GM18870 (cell line): ENCODE measurements at regions not wholly inside any gene's neighbourhood (a gene's known extent, or its start where the extent isn't known, plus 50 kb on each side); places are given as distances from the start of the nearest gene placed in this dataset.
"Not testable (repeated sequence)": the region's sequence is repeated elsewhere in the genome, so short reads cannot be mapped to it uniquely, and the experiment has no call there.

ENCODE experiments used
- ATAC-seq: cut with Tn5 transposase; IDR thresholded peaks from one replicate; pipeline ENCODE4 v1.9.1; 2021; ENCODE audit warnings: moderate library complexity; ENCODE audit not compliant: unreplicated experiment

DNA sequence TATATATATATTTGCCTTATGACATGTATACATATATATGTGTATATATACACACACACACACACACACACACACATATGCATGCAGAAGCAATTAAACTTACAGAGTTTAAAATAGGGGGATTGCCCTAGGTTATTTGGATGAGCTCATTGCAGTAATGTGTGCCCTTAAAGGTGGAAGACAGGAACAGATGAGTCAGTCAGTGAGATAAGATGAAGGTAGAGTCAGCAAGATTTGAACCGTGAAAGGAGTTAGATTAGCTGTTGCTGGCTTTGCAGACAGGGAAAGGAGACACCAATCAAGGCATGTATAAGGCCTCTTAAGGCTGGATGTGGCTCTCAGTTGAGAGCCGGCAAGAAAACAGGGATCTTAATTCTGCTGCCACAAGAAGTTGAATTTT, 902.4 kb upstream of the RAG2 start:
- ATAC-seq, result no peak

GRCh38 chr11:37497326-37497725, 899.3 kb upstream of the RAG2 start:
- ATAC-seq, result no peak

DNA sequence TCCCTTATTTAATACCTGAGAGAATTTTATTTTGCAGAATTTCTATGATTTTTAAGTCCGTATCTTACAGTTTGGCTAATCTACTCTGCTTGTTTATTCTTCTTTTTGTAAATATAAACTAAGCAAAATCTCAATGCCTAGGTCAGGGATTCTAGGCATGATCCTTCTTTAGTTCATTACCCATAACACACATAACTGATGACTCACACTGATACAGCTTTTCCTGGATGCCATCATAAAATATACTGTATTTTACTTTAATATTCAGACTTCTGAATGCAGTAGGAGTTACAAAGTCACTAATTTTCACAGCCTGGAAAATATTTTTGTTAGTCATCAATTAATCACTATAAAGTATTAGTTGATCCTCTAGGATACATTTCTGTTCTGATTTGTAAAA, 898.2 kb upstream of the RAG2 start:
- ATAC-seq, result no peak

- no peak for ATAC-seq
These were observed 886.3 kb upstream of the RAG2 start for GRCh38 chr11:37484298-37484697.

DNA sequence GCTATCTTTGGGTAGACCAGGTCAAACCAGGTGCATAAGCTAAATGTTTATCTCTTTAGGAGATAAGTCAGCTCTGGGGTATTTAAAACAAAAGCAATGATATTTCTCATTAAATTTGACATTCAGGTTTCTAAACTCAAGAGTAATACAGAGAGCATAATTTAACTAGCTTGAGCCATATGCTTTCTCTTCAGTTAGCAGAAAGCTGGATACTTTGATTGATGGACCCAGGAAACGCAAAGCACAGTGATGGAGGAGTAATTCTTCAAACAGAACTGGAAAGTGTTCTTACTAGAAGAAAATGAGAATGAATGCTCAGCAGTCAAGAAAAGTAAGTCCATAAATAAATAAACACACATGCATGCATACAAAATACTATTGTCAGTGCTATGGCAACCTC, 885.7 kb upstream of the RAG2 start:
- ATAC-seq, result no peak

- no peak for ATAC-seq
These were observed 876.9 kb upstream of the RAG2 start for GRCh38 chr11:37474889-37475288.

DNA sequence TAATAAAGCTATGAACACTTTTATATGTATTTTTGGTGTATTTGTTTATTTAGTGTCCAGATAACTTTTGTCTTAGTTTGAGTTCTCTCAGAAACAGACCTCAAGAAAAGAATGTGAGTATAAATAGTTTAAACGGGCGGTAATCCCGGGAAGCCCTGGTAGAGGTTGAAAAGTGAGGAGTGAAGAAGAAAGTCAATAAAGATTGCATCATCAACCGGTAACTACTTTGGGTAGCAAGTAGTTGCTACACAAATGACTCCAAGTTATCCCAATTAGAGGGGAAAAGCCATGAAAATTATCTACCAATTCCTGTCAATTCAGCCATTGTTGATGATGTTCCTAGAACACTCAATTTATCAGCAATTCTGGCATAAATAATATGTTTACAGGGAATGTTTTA, 870.3 kb upstream of the RAG2 start:
- no peak for ATAC-seq

GRCh38 chr11:37465221-37465620, 867.2 kb upstream of the RAG2 start:
- ATAC-seq, result no peak

- ATAC-seq, result no peak
These were observed 861.4 kb upstream of the RAG2 start for GRCh38 chr11:37459456-37459855.

DNA sequence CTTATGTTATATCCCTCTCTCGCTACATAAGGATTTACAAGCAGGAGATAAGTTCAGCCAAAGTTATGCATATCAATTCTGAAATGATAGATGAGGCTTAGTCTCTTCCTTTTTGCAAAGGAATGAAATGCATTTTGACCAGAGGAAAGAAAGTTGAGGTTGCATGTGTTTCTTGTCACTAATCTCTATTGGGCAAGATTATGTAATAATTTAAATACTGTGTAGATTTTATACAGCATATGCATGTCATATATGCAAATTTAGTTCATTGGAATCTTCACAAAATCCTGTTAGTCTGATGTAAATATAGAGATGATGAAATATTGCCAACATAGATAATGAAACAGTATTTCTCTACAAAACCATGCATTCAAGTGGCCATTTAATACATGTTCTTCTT, 858.7 kb upstream of the RAG2 start:
- no peak for ATAC-seq

DNA sequence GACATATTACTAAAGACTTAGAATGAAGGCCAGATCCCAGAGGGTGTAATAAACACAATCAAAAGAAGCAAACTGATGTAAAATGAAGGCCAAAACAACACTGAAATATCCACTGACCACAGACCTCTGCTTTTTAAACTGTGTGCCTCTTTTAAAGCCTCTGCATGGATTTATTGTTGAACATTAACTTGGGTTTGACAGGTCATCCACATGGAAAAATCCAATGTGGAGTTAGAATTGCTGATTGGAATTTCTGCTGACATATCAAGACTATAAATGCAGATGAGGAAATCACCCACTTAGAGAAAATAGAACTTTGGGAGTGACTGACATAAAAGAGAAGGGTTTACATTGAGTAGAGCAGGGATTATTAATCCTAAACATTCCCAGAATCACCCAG, 853.9 kb upstream of the RAG2 start:
- no peak for ATAC-seq

DNA sequence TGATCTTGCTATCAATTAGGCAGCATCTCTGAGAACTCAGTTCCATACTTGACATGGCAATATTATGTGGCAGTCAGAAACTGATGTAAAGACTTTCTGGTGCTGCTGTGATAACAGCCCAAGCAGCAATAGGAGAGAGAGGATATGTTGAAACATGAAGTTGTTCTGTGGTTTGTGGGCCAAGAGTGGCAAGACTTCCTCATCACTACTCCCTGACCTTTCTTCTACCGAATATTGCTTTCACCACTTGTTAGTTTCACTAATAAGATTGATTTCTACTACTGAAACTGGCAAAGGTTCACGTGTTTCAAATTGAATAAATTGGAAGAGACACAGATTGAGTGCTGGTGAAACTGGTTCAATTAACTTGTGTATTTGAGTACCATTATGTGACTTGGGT, 852.6 kb upstream of the RAG2 start:
- peak; percentile 91 for ATAC-seq

GRCh38 chr11:37449146-37449545, 851.1 kb upstream of the RAG2 start:
- ATAC-seq, result no peak

DNA sequence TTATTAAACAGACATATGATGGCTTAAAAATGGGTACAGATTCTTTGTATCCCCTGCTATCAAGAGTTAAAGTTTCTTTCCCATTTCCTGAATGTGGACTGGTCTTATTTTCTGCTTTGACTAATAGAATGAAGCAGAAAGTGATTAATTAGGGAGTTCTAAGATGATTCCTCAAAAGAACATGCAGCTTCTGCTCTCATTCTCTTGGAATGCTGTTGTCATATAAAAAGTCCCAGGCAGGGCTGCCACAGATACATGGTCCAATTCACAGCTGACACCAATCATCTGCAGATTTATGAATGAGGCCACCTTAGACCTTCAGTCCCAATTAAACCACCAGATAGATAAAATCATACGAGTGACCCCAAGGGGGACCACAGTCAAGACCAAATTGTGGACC, 844.5 kb upstream of the RAG2 start:
- no peak for ATAC-seq

- ATAC-seq, result not testable (repeated sequence)
These were observed 833.7 kb upstream of the RAG2 start for GRCh38 chr11:37431633-37432230.

DNA sequence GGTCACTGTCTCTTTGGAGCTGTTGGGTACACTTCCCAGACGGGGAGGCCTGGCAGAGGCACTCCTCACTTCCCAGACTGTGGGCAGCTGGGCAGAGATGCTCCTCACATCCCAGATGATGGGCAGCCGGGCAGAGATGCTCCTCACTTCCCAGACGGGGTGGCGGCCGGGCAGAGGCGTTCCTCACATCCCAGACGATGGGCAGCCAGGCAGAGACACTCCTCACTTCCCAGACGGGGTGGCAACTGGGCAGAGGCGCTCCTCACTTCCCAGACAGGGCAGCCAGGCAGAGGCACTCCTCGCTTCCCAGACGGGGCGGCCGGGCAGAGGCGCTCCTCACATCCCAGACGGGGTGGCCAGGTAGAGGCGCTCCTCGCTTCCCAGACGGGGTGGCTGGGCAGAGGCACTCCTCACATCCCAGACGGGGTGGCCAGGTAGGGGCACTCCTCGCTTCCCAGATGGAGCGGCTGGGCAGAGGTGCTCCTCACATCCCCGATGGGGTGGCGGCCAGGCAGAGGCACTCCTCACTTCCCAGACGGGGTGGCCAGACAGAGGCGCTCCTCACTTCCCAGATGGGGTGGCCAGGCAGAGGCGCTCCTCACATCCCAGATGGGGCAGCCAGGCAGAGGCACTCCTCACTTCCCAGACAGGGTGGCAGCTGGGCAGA, 833.1 kb upstream of the RAG2 start:
- not testable (repeated sequence) for ATAC-seq

- no peak for ATAC-seq
These were observed 824.5 kb upstream of the RAG2 start for GRCh38 chr11:37422511-37422910.

DNA sequence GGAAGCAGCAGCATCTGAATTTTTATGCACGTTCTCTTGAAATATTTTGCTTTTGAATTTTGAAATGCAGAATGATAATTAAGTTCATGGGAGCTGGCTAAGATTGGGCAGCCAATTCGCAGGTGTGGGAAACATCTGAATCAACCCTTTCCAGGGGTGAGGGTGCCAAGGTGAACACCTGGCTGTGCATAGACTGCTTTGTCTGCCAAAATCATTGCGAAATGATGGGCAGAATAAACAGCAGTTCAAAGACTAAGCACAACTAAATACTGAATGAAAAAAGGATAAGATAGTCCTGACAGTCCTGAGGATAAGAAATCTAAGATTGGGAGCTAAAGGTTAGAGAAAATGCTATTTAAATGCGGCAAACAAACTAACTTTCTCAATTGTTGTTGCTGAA, 813.3 kb upstream of the RAG2 start:
- no peak for ATAC-seq

- no peak for ATAC-seq
These were observed 811.1 kb upstream of the RAG2 start for GRCh38 chr11:37409124-37409523.

GRCh38 chr11:37407461-37407860, 809.4 kb upstream of the RAG2 start:
- ATAC-seq, result no peak

DNA sequence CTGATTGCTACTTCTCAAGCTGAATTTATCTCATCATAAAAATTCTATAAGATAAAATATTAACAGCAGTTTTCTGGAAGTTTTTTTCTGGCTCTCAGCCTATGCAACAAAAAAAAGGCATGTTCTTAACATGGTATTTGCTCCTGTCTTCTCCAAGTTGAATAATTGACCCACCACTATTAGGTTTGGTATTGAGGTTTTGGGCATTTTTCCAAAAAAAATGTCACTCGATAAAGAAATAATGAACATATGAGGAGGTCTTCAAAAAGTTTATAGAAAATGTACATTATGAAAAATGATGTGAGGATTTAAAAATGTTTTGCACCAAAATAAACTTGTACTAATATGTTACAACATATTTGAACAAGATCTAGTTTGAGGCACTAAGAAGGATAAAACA, 808.6 kb upstream of the RAG2 start:
- no peak for ATAC-seq

GRCh38 chr11:37404231-37404630, 806.2 kb upstream of the RAG2 start:
- ATAC-seq, result no peak

- no peak for ATAC-seq
These were observed 804.6 kb upstream of the RAG2 start for GRCh38 chr11:37402663-37403062.
